HFFc6 (cell line): ENCODE measurements at regions not wholly inside any gene's neighbourhood (a gene's known extent, or its start where the extent isn't known, plus 50 kb on each side); places are given as distances from the start of the nearest gene placed in this dataset.

Experiments
- DNase-seq: peaks from one replicate; pipeline ENCODE4 v3.0.0-alpha.2; 2018
- H3K27ac Mint-ChIP-seq: 2 replicates; pipeline ENCODE4 v1.8.0; 2020; ENCODE audit warnings: mild to moderate bottlenecking, mixed read lengths
- H3K27me3 Mint-ChIP-seq: 2 replicates; pipeline ENCODE4 v1.8.0; 2021; ENCODE audit warnings: mild to moderate bottlenecking, moderate library complexity, mixed read lengths; ENCODE audit not compliant: insufficient read depth
- H3K36me3 Mint-ChIP-seq: 2 replicates; pipeline ENCODE4 v1.8.0; 2021; ENCODE audit warnings: low read depth, mixed read lengths
- H3K4me1 Mint-ChIP-seq: 2 replicates; pipeline ENCODE4 v1.8.0; 2020; ENCODE audit warnings: low read depth, mixed read lengths
- H3K4me3 Mint-ChIP-seq: 2 replicates; pipeline ENCODE4 v1.8.0; 2020; ENCODE audit warnings: mild to moderate bottlenecking, moderate library complexity, mixed read lengths
- H3K9me3 Mint-ChIP-seq: 2 replicates; pipeline ENCODE4 v1.8.0; 2020; ENCODE audit warnings: mild to moderate bottlenecking, mixed read lengths
- TF ChIP-seq, protein P1 (sequence below): fragments of 200-600 bp; sonication (generic); IDR thresholded peaks from 2 replicates; pipeline ENCODE4 v1.5.0; 2021; ENCODE audit warnings: antibody characterized with exemption, mild to moderate bottlenecking

DNA sequence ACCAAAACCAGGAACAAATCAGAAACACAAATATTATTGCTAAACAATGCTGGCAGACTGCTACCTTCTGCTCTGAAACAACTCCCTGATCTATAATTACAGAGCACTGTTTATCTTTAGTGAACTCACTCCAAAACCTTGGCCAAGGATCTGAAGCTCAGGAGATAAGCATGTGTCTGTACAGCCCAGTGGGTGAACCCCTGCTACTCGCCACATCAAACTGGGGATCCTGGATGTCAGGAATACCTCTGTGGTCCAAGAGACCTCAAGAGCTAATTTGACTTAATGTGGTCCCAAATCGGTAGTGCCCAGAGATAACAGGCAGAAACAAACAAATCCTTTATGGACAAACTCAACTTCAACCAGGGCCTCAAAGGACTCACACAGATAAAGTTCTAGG lies 381.8 kb downstream of the KIF16B start:
- TF ChIP-seq, protein P1, sequence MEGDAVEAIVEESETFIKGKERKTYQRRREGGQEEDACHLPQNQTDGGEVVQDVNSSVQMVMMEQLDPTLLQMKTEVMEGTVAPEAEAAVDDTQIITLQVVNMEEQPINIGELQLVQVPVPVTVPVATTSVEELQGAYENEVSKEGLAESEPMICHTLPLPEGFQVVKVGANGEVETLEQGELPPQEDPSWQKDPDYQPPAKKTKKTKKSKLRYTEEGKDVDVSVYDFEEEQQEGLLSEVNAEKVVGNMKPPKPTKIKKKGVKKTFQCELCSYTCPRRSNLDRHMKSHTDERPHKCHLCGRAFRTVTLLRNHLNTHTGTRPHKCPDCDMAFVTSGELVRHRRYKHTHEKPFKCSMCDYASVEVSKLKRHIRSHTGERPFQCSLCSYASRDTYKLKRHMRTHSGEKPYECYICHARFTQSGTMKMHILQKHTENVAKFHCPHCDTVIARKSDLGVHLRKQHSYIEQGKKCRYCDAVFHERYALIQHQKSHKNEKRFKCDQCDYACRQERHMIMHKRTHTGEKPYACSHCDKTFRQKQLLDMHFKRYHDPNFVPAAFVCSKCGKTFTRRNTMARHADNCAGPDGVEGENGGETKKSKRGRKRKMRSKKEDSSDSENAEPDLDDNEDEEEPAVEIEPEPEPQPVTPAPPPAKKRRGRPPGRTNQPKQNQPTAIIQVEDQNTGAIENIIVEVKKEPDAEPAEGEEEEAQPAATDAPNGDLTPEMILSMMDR: no peak
- peaks cover 2% of the 10 kb centered on the region; the same call in 1 of the 2 replicates for H3K27me3 Mint-ChIP-seq
- peaks cover 33% of the 10 kb centered on the region for H3K9me3 Mint-ChIP-seq
- no peak for DNase-seq
- no peak overlapping the region for H3K4me3 Mint-ChIP-seq
- H3K4me1 Mint-ChIP-seq: no peaks in the 10 kb centered on the region
- no peaks in the 10 kb centered on the region for H3K36me3 Mint-ChIP-seq
- H3K27ac Mint-ChIP-seq: no peak overlapping the region

DNA sequence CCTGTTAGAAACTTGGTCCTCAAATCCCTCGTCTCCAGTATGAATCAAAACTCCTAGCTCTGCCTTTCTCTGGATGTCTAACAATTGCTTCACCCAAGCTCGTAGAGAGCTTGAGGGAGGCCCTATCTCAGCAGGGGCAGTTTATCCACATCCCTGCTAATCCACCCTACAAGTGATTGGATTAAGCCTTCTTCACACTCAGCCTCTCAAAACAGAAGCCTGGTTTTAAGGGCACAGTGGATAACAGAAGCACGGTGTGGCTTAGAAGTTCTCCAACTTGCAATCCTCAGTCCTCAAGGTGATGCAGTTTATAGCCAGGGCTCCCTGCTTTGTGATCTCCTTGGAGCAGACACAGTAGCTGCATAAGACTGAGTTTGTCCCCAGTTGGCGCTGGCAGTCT lies 383.9 kb downstream of the KIF16B start:
- Mint-ChIP-seq H3K36me3 (no peaks in the 10 kb centered on the region), H3K4me3 (no peak overlapping the region), H3K9me3 (peaks cover 43% of the 10 kb centered on the region), H3K4me1 (no peaks in the 10 kb centered on the region), H3K27me3 (peaks cover 2% of the 10 kb centered on the region; the same call in 1 of the 2 replicates), H3K27ac (no peak overlapping the region)
- TF ChIP-seq, protein P1: no peak
- DNase-seq: no peak

DNA sequence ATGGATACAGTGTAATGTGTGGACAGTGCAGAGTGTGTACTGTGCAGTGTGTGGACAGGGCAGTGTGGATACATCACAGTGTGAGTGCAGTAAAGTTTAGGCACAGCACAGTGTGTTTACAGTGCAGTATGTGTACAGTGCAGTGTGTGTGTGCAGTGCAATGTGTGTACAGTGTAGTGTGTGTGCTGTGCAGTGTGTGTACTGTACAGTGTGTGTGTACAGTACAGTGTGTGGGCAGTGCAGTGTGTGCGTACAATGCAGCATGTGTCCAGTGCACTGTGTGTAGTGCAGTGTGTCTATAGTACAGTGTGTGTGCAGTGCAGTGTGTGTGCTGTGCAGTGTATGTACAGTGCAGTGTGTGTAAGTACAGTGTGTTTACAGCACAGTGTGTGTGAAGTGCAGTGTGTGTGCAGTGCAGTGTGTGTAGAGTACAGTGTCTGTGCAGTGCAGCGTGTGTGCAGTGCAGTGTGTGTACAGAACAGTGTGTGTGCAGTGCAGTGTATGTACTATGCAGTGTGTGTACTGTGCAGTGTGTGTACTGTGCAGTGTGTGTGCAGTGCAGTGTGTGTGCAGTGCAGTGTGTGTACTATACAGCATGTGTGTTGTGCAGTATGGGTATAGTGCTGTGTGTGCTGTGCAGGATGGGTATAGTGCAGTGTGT lies 385.2 kb downstream of the KIF16B start:
- Mint-ChIP-seq H3K9me3 (peaks cover 43% of the 10 kb centered on the region), H3K4me3 (no peak overlapping the region)

DNA sequence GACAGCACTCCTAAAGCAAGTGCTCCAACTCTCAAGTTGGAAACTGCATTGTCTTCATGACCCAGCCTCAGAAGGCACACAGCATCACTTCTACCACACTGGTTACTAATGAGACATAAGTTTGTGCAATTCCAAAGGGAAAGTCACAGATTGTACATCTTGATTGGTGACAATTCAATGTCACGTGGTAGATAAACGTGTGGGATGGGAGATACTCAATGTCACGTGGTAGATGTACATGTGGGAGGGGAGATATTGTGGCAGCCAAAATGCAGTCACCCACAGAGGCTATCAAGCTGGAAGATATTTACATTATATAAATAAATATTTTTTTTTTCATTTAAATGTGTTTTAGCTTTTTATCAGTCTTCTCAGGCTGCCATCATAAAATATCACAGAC lies 393.3 kb downstream of the KIF16B start:
- no peak for DNase-seq
- no peaks in the 10 kb centered on the region for H3K36me3 Mint-ChIP-seq
- H3K9me3 Mint-ChIP-seq: peaks cover 65% of the 10 kb centered on the region
- H3K4me1 Mint-ChIP-seq: no peaks in the 10 kb centered on the region
- TF ChIP-seq, protein P1: no peak
- H3K4me3 Mint-ChIP-seq: no peak overlapping the region
- H3K27ac Mint-ChIP-seq: no peak overlapping the region
- no peaks in the 10 kb centered on the region for H3K27me3 Mint-ChIP-seq

More for the DNA sequence above, 385.2 kb downstream of the KIF16B start:
- Mint-ChIP-seq H3K36me3 (no peaks in the 10 kb centered on the region), H3K4me1 (no peaks in the 10 kb centered on the region), H3K27me3 (peaks cover 2% of the 10 kb centered on the region; the same call in 1 of the 2 replicates), H3K27ac (no peak overlapping the region)
- no peak for DNase-seq
- TF ChIP-seq, protein P1: no peak

DNA sequence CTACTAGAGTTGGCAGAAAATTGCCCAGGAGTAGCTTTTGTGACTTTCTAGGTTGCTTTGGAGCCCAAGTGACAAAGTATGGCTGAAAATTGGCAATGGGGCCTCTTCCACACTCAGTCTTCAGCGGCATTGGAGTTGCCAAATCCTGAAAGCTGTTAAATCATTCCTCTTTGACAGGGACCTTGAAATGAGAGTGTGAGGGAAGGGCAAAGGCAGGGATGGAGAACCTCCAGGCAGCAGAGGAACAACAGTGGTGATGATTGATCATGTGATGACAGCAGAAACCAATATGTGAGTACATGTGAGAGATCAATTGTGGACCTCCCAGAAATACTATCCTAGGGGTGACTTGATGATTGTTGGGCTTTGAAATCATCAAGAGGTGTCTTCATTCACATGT lies 393.9 kb downstream of the KIF16B start:
- Mint-ChIP-seq H3K27ac (no peak overlapping the region), H3K9me3 (peaks cover 65% of the 10 kb centered on the region), H3K36me3 (no peaks in the 10 kb centered on the region), H3K4me1 (no peaks in the 10 kb centered on the region), H3K27me3 (no peaks in the 10 kb centered on the region), H3K4me3 (no peak overlapping the region)
- DNase-seq: no peak
- TF ChIP-seq, protein P1: no peak
